HAP-1 (cell line): ENCODE measurements at regions not wholly inside any gene's neighbourhood (a gene's known extent, or its start where the extent isn't known, plus 50 kb on each side); places are given as distances from the start of the nearest gene placed in this dataset.

Source experiments
- DNase-seq, 2 experiments: peaks; one replicate each; pipeline ENCODE4 v3.0.0-alpha.2; 2016 to 2020; ENCODE audit warnings: low spot score in 2 of 2
- H3K27me3 ChIP-seq: fragments of 250-450 bp; sonication (Bioruptor Pico); 2 replicates; pipeline ENCODE4 v1.5.1; 2020; ENCODE audit warnings: low read depth, mild to moderate bottlenecking, moderate library complexity
- H3K36me3 ChIP-seq: fragments of 250-450 bp; sonication (Bioruptor Pico); replicated peaks from 2 replicates; pipeline ENCODE4 v1.5.1; 2020; ENCODE audit warnings: mild to moderate bottlenecking
- H3K4me1 ChIP-seq: fragments of 250-450 bp; sonication (Bioruptor Pico); 2 replicates; pipeline ENCODE4 v1.5.1; 2020; ENCODE audit warnings: mild to moderate bottlenecking
- H3K4me3 ChIP-seq: fragments of 250-450 bp; sonication (Bioruptor Pico); 2 replicates; pipeline ENCODE4 v1.5.1; 2020; ENCODE audit warnings: mild to moderate bottlenecking, moderate library complexity
- H3K9me3 ChIP-seq: fragments of 250-450 bp; sonication (Bioruptor Pico); 2 replicates; pipeline ENCODE4 v1.5.1; 2020; ENCODE audit warnings: mild to moderate bottlenecking, moderate library complexity
- in situ Hi-C: fragments of 300-500 bp; cut with MboI; formaldehyde crosslinking; loops from 3 replicates; pipeline ENCODE4 v1.14.3; 2020; ENCODE audit warnings: low sequenced_read_pairs, inconsistent platforms, mixed read lengths

DNA sequence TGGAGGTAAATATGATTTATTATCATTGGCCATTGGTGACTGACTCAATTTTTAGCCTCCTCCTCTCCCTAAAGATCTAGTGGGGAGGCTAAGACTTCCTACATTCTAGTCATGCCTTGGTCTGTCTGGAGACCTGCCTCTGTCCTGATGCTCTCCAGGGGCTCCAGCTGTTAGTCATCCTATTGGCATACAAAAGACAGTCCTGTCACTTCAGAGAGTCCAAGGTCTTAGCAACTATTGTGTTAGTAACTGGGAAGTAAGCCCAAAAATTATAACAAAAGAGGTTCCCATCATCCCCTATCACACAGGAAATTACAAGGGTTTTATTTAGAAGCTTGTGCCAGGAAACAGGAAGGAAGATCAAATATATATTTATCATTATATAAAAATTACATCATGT lies 400.6 kb upstream of the VSTM2A start:
- H3K4me1 ChIP-seq: no peaks in the 10 kb centered on the region
- H3K36me3 ChIP-seq: no peaks in the 10 kb centered on the region
- in situ Hi-C loops: no loop called here
- DNase-seq: no peak
- no peaks in the 10 kb centered on the region for H3K27me3 ChIP-seq
- H3K4me3 ChIP-seq: no peak overlapping the region
- H3K9me3 ChIP-seq: no peaks in the 10 kb centered on the region

DNA sequence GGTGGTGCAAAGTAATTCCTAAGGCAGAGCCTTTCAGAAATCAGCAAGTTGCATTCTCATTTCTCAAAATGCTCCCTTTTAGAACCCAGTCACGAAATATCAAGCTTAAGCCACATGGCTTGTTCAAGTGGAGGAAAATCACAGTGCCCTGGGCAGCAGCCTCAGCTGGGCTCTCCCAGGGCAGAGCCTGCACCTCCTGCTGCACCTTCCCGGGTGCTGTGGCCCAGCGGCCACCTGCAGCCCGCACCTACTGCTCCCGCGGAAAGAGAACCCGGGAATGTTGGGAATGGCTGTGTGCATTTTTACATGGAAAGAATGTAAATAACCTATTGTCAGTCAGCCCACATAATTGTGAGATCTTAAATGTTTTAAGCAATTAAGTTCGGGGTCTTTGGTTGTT lies 396.5 kb upstream of the VSTM2A start:
- Histone ChIP-seq H3K9me3 (no peaks in the 10 kb centered on the region), H3K27me3 (no peaks in the 10 kb centered on the region), H3K36me3 (no peaks in the 10 kb centered on the region), H3K4me3 (no peak overlapping the region), H3K4me1 (no peaks in the 10 kb centered on the region)
- DNase-seq: no peak
- in situ Hi-C loops: no loop called here

DNA sequence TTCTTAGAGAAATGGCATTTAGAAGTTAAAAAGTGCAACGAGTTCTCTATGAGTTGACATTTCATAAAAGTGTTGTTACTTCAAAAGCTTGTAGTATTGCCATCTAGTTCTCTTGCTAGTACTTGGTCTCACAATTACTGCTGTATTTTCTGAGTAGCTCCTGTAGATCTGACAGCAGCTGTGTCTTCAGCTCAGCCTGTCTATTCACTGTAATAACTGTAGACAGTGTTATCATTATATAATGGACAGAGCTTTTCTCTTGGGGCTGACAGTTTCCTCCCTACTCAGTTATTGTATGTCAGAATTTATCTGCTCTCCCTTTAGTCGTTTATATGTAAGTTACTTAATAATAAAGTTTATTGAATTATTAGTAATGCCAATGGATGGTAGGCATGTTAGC lies 388.7 kb upstream of the VSTM2A start:
- Histone ChIP-seq H3K36me3 (no peaks in the 10 kb centered on the region), H3K9me3 (no peaks in the 10 kb centered on the region), H3K4me1 (no peaks in the 10 kb centered on the region), H3K27me3 (no peaks in the 10 kb centered on the region), H3K4me3 (no peak overlapping the region)
- in situ Hi-C loops: no loop called here
- DNase-seq: no peak

DNA sequence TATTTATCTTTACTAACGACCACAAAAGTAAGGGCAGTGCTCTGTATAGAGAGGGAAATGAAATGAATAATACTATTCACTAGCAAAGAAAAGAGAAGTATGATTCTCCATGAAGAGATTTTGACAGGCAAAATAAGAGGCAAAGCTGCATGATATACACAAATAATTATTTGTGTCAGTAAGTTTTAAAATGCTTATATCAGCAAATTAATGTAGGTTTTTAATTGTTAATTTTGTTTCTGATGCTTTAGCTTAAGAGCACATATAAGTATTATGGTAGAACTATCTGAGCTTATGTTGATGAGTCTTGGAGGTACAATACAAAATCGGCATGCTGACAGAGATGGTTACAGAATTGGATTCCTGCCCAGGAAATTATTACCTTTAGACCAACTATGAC lies 383.1 kb upstream of the VSTM2A start:
- Histone ChIP-seq H3K9me3 (no peaks in the 10 kb centered on the region), H3K27me3 (no peaks in the 10 kb centered on the region), H3K36me3 (no peaks in the 10 kb centered on the region), H3K4me3 (no peak overlapping the region), H3K4me1 (no peaks in the 10 kb centered on the region)
- DNase-seq: no peak
- in situ Hi-C loops: no loop called here

DNA sequence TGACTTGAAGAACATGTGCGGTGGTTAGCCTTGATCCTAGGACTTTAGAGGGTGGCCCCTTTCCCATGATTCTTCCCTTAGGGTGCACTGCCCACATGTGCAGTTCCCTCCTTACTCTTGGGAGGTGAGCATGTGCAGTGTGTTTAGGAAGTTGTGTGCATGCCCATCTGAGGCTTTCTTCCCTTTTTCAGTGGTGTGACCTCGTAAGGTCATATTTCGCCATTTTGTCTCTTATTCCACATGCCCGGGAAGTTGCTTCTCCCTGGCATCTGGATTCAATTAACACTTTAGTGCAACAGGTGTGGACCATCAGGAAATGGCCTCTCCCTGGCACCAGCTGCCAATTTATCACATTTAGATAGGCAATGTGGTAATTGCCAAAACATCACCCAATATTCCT lies 380.6 kb upstream of the VSTM2A start:
- H3K27me3 ChIP-seq: no peaks in the 10 kb centered on the region
- no peak for DNase-seq
- no peak overlapping the region for H3K4me3 ChIP-seq
- no peaks in the 10 kb centered on the region for H3K36me3 ChIP-seq
- H3K4me1 ChIP-seq: no peaks in the 10 kb centered on the region
- in situ Hi-C loops: no loop called here
- H3K9me3 ChIP-seq: no peaks in the 10 kb centered on the region

DNA sequence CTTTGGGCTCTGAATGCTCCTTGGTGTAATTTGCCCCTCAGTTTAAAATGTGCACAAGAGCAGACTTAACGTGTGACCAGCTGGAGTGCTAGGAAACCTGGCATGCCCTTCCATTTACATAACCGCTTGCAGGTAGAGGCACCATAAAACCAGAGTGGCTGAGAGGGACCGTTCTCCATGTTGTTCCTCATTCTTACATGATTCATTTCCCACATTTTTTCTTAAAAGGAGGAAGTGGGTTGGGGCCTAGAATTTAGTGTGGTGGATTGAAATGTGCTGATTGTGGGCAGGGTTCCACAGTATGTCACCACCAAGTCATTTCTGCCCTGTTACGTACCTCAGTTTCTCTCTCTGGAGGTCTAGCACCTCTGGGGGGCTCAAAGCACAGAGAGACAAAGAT lies 375.8 kb upstream of the VSTM2A start:
- in situ Hi-C loops: no loop called here
- H3K9me3 ChIP-seq: no peaks in the 10 kb centered on the region; the same call in 1 of the 2 replicates
- no peaks in the 10 kb centered on the region for H3K36me3 ChIP-seq
- H3K4me3 ChIP-seq: no peak overlapping the region
- DNase-seq: no peak
- no peaks in the 10 kb centered on the region for H3K4me1 ChIP-seq
- H3K27me3 ChIP-seq: no peaks in the 10 kb centered on the region

DNA sequence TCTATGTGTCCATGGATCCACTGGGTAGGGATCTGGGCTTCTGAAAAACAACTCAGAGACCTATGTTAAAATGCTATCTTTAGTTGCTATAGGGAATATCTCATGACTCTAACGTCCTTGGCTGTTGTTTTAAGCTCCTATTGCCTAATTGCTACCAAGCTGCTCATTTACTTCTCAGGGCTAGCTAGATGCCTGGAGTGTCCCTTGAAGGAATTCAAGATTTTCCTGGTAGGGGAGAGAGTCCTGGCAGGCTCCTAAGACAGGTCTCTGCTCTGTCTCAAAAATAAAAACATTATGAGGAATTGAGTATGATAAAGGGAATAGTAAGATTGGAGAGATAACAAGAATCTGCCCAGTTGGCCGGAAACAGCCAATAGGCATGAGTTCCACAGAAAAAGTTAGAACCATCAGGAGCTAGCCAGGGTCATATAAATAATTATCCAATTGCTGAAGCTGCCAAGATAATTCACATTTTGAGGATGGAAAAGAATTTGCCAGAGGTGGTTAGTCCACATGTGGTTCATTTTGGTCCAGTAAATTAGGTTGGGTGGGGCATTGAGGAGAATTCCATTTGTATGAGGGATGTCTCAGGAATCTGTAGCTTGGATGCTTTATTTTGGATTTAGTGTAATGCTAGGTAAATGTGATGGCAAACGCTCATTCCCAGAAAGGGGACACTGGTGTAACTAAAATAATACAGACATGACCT lies 362.7 kb upstream of the VSTM2A start:
- no peaks in the 10 kb centered on the region for H3K36me3 ChIP-seq
- no peak overlapping the region for H3K4me3 ChIP-seq
- DNase-seq: no peak
- H3K4me1 ChIP-seq: no peaks in the 10 kb centered on the region
- H3K9me3 ChIP-seq: no peaks in the 10 kb centered on the region; the same call in 1 of the 2 replicates
- no peaks in the 10 kb centered on the region for H3K27me3 ChIP-seq
- in situ Hi-C loops: no loop called here

DNA sequence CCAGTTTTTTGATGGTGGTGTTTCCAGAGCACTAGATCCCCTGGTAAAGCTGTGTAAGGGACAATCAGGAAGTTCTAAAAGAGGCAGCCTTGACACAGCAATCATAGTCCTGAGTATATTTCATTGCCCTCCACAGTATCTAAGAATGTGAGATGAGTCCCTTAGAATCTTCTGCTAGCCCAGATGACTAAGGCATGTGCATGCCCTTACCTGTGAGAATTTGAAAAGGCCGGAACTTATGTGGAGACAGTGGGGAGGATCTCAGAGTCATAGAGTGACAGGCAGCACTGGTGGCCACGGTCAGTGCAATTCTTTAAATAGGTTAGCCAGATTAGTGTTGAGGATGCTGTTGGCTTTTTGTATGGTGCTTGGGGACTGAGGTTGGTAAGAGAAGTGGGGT lies 361.4 kb upstream of the VSTM2A start:
- no peaks in the 10 kb centered on the region for H3K36me3 ChIP-seq
- in situ Hi-C loops: no loop called here
- H3K4me3 ChIP-seq: no peak overlapping the region
- H3K27me3 ChIP-seq: no peaks in the 10 kb centered on the region
- no peak for DNase-seq
- H3K4me1 ChIP-seq: no peaks in the 10 kb centered on the region
- H3K9me3 ChIP-seq: no peaks in the 10 kb centered on the region; the same call in 1 of the 2 replicates

DNA sequence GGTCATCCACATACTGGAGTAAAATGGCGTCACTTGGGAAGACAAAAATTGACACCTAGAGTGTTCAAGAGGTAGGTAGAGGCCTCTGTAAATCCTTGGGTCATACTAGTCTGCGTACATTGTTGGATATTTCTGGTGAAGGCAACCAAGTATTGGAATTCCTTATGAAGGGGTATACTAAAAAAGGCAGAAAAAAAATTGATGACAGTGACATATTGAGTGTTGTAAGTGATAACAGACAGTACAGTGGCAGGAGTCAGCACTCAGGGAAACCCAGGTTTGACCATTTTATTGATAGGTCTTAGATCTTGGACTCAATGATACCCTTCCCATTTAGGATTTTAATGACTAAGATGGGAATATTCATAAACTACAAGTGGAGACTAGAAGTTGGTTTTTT lies 359.1 kb upstream of the VSTM2A start:
- Histone ChIP-seq H3K36me3 (no peaks in the 10 kb centered on the region), H3K9me3 (no peaks in the 10 kb centered on the region; the same call in 1 of the 2 replicates), H3K4me3 (no peak overlapping the region), H3K4me1 (no peaks in the 10 kb centered on the region), H3K27me3 (no peaks in the 10 kb centered on the region)
- DNase-seq: no peak
- in situ Hi-C loops: no loop called here

DNA sequence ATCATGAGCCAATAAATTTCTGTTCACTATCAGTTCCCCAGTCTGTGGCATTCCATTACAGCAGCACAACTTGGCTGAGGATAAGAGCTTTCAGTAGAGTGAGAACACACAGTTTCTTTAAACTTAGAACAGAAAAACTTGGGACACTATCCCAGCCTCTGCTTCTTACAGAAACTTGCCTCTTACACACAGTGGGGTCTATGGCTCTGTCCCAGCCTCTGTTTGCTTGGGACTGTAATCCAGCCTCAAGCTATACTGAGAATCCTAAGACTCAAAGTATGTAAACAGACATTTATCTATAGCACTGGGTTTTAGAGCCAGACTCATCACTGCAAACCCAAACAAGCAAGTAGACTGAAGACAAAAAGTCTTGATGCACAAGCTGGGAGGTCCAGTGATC lies 355.8 kb upstream of the VSTM2A start:
- Histone ChIP-seq H3K36me3 (no peaks in the 10 kb centered on the region), H3K9me3 (no peaks in the 10 kb centered on the region), H3K27me3 (no peaks in the 10 kb centered on the region), H3K4me3 (no peak overlapping the region), H3K4me1 (no peaks in the 10 kb centered on the region)
- no peak for DNase-seq
- in situ Hi-C loops: no loop called here

DNA sequence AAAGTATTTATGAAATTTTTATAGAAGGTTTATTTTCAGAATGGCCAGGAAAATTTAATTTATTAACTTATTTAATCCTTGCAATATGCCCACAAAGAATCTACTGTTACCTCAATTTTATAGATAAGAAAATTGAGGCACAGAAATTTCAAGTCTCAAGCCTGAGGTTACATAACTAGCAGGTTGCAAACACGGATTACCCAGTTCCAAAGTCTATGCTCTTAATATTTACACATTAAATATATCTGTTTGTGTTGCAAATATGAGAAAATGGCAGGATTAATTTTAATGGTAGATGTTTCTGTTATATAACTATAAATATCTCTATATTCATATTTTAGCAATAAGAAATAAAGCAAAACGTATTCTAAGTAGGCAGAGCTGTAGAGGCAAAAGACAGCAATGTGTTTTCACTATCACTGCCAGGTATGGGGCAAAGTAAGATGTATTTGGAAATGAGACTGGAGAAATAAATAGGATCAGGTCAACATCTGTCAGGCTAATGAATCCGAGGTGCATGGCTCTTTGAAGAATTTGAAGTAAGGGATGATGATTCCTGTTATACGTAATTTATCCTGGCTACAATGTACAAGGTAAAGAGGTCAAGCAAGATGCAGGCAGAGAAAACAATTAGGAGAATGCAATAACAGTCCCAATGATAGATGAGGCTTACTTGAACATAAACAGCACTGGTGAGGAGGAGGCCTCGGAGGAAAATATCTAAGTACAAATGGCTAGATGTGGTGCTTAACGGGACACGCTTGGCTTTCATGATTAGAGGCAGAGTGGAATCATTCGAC lies 354.1 kb upstream of the VSTM2A start:
- Histone ChIP-seq H3K4me1 (no peaks in the 10 kb centered on the region), H3K36me3 (no peaks in the 10 kb centered on the region), H3K9me3 (no peaks in the 10 kb centered on the region), H3K27me3 (no peaks in the 10 kb centered on the region), H3K4me3 (no peak overlapping the region)
- in situ Hi-C loops: no loop called here
- DNase-seq: no peak

DNA sequence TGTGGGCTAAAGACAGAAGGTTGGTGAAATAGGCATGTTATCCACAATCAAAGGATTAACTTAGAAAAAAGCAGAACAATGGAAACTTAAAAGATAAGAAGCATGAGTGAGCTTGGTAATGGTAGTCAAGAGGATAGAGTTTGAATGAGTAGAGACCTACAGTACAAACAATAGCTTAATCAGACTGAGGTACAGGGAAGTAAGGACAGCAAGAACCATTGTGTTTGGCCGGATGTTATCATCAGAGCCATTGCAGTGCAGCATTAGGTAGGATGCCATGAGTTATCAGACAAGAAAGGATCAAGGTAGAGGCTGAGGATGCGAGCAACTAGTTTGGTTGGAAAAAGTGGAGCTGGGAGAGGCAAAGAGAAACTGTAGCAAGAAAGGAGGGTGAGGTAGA lies 353.3 kb upstream of the VSTM2A start:
- no peak for DNase-seq
- Histone ChIP-seq H3K27me3 (no peaks in the 10 kb centered on the region), H3K4me1 (no peaks in the 10 kb centered on the region), H3K9me3 (no peaks in the 10 kb centered on the region), H3K4me3 (no peak overlapping the region), H3K36me3 (no peaks in the 10 kb centered on the region)
- in situ Hi-C loops: no loop called here

DNA sequence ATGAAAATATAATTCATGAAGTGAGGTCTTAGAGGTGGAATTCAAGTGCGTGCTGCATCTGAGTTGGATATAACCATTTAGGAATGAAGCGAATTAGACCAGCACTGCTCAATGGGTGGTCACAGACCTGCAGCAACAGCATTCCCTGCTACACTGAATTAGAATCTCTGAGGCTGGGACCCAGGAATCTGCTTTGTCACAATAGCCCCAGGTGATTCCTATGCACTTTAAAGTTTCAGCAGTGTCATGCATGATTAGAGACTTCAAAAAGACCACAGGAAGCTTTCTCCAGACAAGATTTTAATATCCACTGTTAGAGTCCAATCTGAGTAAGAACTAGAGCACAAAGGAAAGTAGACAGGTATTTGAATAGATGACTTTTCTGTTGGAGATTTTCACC lies 352.8 kb upstream of the VSTM2A start:
- H3K4me1 ChIP-seq: no peaks in the 10 kb centered on the region
- H3K4me3 ChIP-seq: no peak overlapping the region
- H3K36me3 ChIP-seq: no peaks in the 10 kb centered on the region
- no peak for DNase-seq
- in situ Hi-C loops: no loop called here
- no peaks in the 10 kb centered on the region for H3K9me3 ChIP-seq
- no peaks in the 10 kb centered on the region for H3K27me3 ChIP-seq

DNA sequence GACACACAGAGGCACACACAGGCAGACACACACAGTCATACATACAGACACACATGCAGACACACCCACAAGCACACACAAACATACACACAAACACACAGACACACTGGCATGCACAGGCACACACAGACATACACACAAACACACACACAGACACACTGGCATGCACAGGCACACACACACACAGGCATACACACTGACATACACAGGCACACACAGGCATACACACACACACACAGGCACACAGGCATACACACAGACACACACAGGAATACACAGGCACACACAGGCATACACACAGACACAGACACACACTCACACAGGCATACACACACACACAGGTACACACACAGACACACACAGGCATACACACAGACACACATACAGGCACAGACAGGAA lies 340.7 kb upstream of the VSTM2A start:
- no peaks in the 10 kb centered on the region for H3K4me1 ChIP-seq
- DNase-seq: no peak
- no peaks in the 10 kb centered on the region for H3K36me3 ChIP-seq
- H3K9me3 ChIP-seq: no peaks in the 10 kb centered on the region
- in situ Hi-C loops: no loop called here
- H3K4me3 ChIP-seq: no peak overlapping the region
- no peaks in the 10 kb centered on the region for H3K27me3 ChIP-seq
